ENCODE measurements at regions not wholly inside any gene's neighbourhood (a gene's known extent, or its start where the extent isn't known, plus 50 kb on each side); places are given as distances from the start of the nearest gene placed in this dataset.
"Not testable (repeated sequence)": the region's sequence is repeated elsewhere in the genome, so short reads cannot be mapped to it uniquely, and the experiment has no call there.

- not testable (repeated sequence) for TF ChIP-seq BHLHE40 (IDR thresholded peaks at IDR 0.05; ENCODE audit: borderline replicate concordance); TARDBP (IDR thresholded peaks at IDR 0.05); L3MBTL2 (conservative IDR thresholded peaks at IDR 0.05); SP1 (IDR thresholded peaks at IDR 0.05); FOXK2 (IDR thresholded peaks at IDR 0.05); ZNF384 (IDR thresholded peaks at IDR 0.05); ARNT (IDR thresholded peaks at IDR 0.05); ELF4 (IDR thresholded peaks at IDR 0.05); SUZ12 (IDR thresholded peaks at IDR 0.05)
Measured at GRCh38 chr10:91729339-91729738, 68.9 kb upstream of the TNKS2 start.

Measured in HEK293T (cell line).